A549 (cell line): ENCODE measurements at regions not wholly inside any gene's neighbourhood (a gene's known extent, or its start where the extent isn't known, plus 50 kb on each side); places are given as distances from the start of the nearest gene placed in this dataset.

Experiments
- ATAC-seq, 2 experiments: fragments of 200-7000 bp in 1 of 2; fragments of >200 bp in 1 of 2; cut with Nextera tagmentation in 1 of 2; cut with Tn5 transposase in 1 of 2; 3 replicates each; pipeline versions ENCODE4 v1.8.0 to v1.9.1; 2018 to 2020; ENCODE audit warnings: mild to moderate bottlenecking in 1 of 2, moderate library complexity in 1 of 2
- CTCF ChIA-PET: fragments of 300-600 bp; sonication (Branson Sonifier 250); formaldehyde crosslinking; extraction: SDS; loops from one replicate; lab custom pipeline; 2021; ENCODE audit warnings: antibody characterized with exemption, inconsistent platforms; lab: Yijun Ruan, JAX
- POLR2A ChIA-PET: fragments of 350-600 bp; formaldehyde crosslinking; extraction: SDS; loops from one replicate; lab custom pipeline; 2021; ENCODE audit warnings: antibody characterized with exemption, inconsistent platforms; lab: Yijun Ruan, JAX
- DNase-seq, 2 experiments: peaks; one replicate each; pipeline versions ENCODE4 v3.0.0 to v3.0.0-alpha.2; 2011 to 2016; ENCODE audit warnings: low read depth in 1 of 2, low spot score in 1 of 2
- FAIRE-seq: peaks from 2 replicates; lab custom pipeline; 2011; peaks lifted over from hg19 to GRCh38; lab: Jason Lieb, UNC
- H3K27ac ChIP-seq, 2 experiments: fragments of >200 bp; sonication (Bioruptor Twin); formaldehyde crosslinking; 3 replicates each; pipeline ENCODE4 v1.5.1; 2016 to 2017
- H3K4me1 ChIP-seq: fragments of >200 bp; sonication (Bioruptor Twin); formaldehyde crosslinking; 3 replicates; pipeline ENCODE4 v1.6.1; 2016
- H3K4me2 ChIP-seq: fragments of >200 bp; sonication (Bioruptor Twin); formaldehyde crosslinking; 3 replicates; pipeline ENCODE4 v1.6.1; 2016
- H3K4me3 ChIP-seq: fragments of >200 bp; sonication (Bioruptor Twin); formaldehyde crosslinking; 3 replicates; pipeline ENCODE4 v1.5.1; 2016
- H3K9me3 ChIP-seq: fragments of >200 bp; sonication (Bioruptor Twin); formaldehyde crosslinking; 3 replicates; pipeline ENCODE4 v1.6.1; 2016
- CBX2 ChIP-seq: fragments of 200-600 bp; sonication (generic); IDR thresholded peaks from 2 replicates; pipeline ENCODE4 v1.6.1; 2016; ENCODE audit warnings: low read depth, mild to moderate bottlenecking, borderline replicate concordance
- CBX8 ChIP-seq: fragments of 200-600 bp; sonication (generic); IDR thresholded peaks from 2 replicates; pipeline ENCODE4 v1.6.1; 2016
- CHD2 ChIP-seq: fragments of 150-350 bp; IDR thresholded peaks from 2 replicates; pipeline ENCODE4 v1.6.1; 2014; ENCODE audit warnings: low read length; ENCODE audit not compliant: partially characterized antibody
- EHMT2 ChIP-seq: fragments of 200-600 bp; sonication (generic); IDR thresholded peaks from 2 replicates; pipeline ENCODE4 v1.6.1; 2016; ENCODE audit warnings: antibody characterized with exemption, low read depth, mild to moderate bottlenecking, moderate library complexity
- EP300 ChIP-seq, 2 experiments: fragments of >200 bp; sonication (Bioruptor Twin); formaldehyde crosslinking; IDR thresholded peaks; 2 replicates in 1 of 2; 3 replicates in 1 of 2; pipeline ENCODE4 v1.6.1; 2016 to 2017
- ESRRA ChIP-seq: fragments of 150-350 bp; IDR thresholded peaks from 2 replicates; pipeline ENCODE4 v1.6.1; 2014; ENCODE audit warnings: mild to moderate bottlenecking, low read length, borderline replicate concordance
- FOSB ChIP-seq: fragments of 250-450 bp; sonication (Bioruptor Pico); IDR thresholded peaks from 2 replicates; pipeline ENCODE4 v1.5.0; 2020; ENCODE audit warnings: mild to moderate bottlenecking, moderate library complexity
- HDAC2 ChIP-seq: fragments of 200-600 bp; sonication (generic); IDR thresholded peaks from 2 replicates; pipeline ENCODE4 v1.6.1; 2016
- HEYL ChIP-seq: fragments of 250-450 bp; sonication (Bioruptor Pico); IDR thresholded peaks from 2 replicates; pipeline ENCODE4 v1.8.0; 2021; ENCODE audit warnings: mild to moderate bottlenecking, moderate library complexity
- HOXA7 ChIP-seq: fragments of 250-450 bp; sonication (Bioruptor Pico); IDR thresholded peaks from 2 replicates; pipeline ENCODE4 v1.5.0; 2020; ENCODE audit warnings: mild to moderate bottlenecking, moderate library complexity
- JUN ChIP-seq, 2 experiments: fragments of >200 bp; sonication (Bioruptor Twin); formaldehyde crosslinking; IDR thresholded peaks; 2 replicates in 1 of 2; 3 replicates in 1 of 2; pipeline ENCODE4 v1.6.1; 2016 to 2017
- KDM1A ChIP-seq: fragments of 200-600 bp; sonication (generic); IDR thresholded peaks from 2 replicates; pipeline ENCODE4 v1.6.1; 2016; ENCODE audit warnings: low read depth, mild to moderate bottlenecking
- KDM5A ChIP-seq: fragments of 200-600 bp; sonication (generic); IDR thresholded peaks from 2 replicates; pipeline ENCODE4 v1.6.1; 2016; ENCODE audit warnings: antibody characterized with exemption, mild to moderate bottlenecking
- MAFK ChIP-seq: fragments of 450-650 bp; IDR thresholded peaks from 2 replicates; pipeline ENCODE4 v1.6.1; 2014; ENCODE audit not compliant: partially characterized antibody
- MYC ChIP-seq: IDR thresholded peaks from 2 replicates; pipeline ENCODE4 v1.6.1; 2012; ENCODE audit warnings: mild to moderate bottlenecking, inconsistent platforms, low read length, improper control_type of control experiment, borderline replicate concordance
- NFE2L2 ChIP-seq: fragments of 150-350 bp; conservative IDR thresholded peaks from 2 replicates; pipeline ENCODE4 v1.6.1; 2014; ENCODE audit warnings: low read length
- NR3C1 ChIP-seq: fragments of >200 bp; sonication (Bioruptor Twin); formaldehyde crosslinking; IDR thresholded peaks from 3 replicates; pipeline ENCODE4 v1.6.1; 2017
- POLR2AphosphoS2 ChIP-seq: conservative IDR thresholded peaks from 2 replicates; pipeline ENCODE4 v1.6.1; 2012; ENCODE audit warnings: low read length, improper control_type of control experiment, inconsistent platforms
- RAD21 ChIP-seq, 2 experiments: fragments of >200 bp in 1 of 2; sonication (Bioruptor Twin) in 1 of 2; formaldehyde crosslinking in 1 of 2; IDR thresholded peaks in 1 of 2; conservative IDR thresholded peaks in 1 of 2; 2 replicates in 1 of 2; 3 replicates in 1 of 2; pipeline ENCODE4 v1.6.1; 2012 to 2018; ENCODE audit warnings: inconsistent platforms in 1 of 2
- RCOR1 ChIP-seq: fragments of 150-350 bp; IDR thresholded peaks from 2 replicates; pipeline ENCODE4 v1.6.1; 2014; ENCODE audit warnings: antibody characterized with exemption, low read length, low read depth
- TFCP2L1 ChIP-seq: fragments of 250-450 bp; sonication (Bioruptor Pico); IDR thresholded peaks from 2 replicates; pipeline ENCODE4 v1.5.0; 2021; ENCODE audit warnings: mild to moderate bottlenecking
- TP53 ChIP-seq: fragments of 250-450 bp; sonication (Bioruptor Pico); IDR thresholded peaks from 2 replicates; pipeline ENCODE4 v1.5.0; 2021; ENCODE audit warnings: mild to moderate bottlenecking, moderate library complexity
- ZC3H11A ChIP-seq: fragments of 450-650 bp; IDR thresholded peaks from 2 replicates; pipeline ENCODE4 v1.6.1; 2014; ENCODE audit warnings: antibody characterized with exemption, mild to moderate bottlenecking
- ZNF302 ChIP-seq: fragments of 250-450 bp; sonication (Bioruptor Pico); IDR thresholded peaks from 2 replicates; pipeline ENCODE4 v1.9.0; 2021; ENCODE audit warnings: inconsistent platforms, mild to moderate bottlenecking, moderate library complexity
- ZSCAN20 ChIP-seq: fragments of 250-450 bp; sonication (Bioruptor Pico); IDR thresholded peaks from 2 replicates; pipeline ENCODE4 v1.8.0; 2022; ENCODE audit warnings: mild to moderate bottlenecking, moderate library complexity
- WGBS: methylation state at CpG from one replicate; pipeline ENCODE4 v1.1.6; 2017; ENCODE audit errors: missing lambda C conversion rate; 5-methylcytosine and 5-hydroxymethylcytosine counted together
- TF ChIP-seq, protein P1 (sequence below): fragments of 150-350 bp; IDR thresholded peaks from 2 replicates; pipeline ENCODE4 v1.6.1; 2014; ENCODE audit warnings: low read depth, mild to moderate bottlenecking, low read length
- TF ChIP-seq, protein P2 (sequence below): fragments of >200 bp; sonication (Bioruptor Twin); formaldehyde crosslinking; IDR thresholded peaks from 3 replicates; pipeline ENCODE4 v1.5.1; 2016
- TF ChIP-seq, protein P3 (sequence below): fragments of >200 bp; sonication (Bioruptor Twin); formaldehyde crosslinking; IDR thresholded peaks from 2 replicates; pipeline ENCODE4 v1.6.1; 2016
- TF ChIP-seq, protein P4 (sequence below): IDR thresholded peaks from 2 replicates; pipeline ENCODE4 v1.6.1; 2012
- TF ChIP-seq, protein P5 (sequence below): IDR thresholded peaks from 2 replicates; pipeline ENCODE4 v1.6.1; 2012; ENCODE audit warnings: low read depth, borderline replicate concordance

DNA sequence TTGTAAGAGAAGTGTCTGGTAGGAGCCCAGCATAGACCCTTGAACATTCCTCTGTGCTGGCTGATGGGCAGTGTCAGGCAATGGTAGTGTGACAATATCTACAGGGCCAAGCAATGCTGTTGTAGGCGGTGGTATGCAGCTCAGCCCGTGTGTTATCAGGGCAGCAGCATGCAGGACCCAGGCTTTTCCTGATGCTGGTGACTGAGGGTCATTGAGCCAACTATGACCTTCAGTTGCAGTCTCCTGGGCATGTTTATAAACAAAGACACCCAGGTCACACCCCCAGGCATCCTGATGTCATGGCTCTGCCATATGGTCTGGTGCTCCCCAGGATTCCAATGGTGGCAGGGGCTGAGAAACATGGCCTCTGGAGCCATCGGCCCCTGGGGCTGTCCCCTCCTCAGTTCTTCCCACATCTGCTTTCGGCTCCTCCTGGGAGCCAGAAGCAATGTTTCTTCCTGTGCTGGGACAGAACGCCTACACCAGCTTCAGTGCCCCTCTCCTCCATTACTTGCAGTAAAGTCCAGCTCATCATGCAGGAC is 518.0 kb upstream of the HS6ST1 start:
- 3% methylated on average over 5 of the region's 5 CpGs for WGBS
- H3K4me1 ChIP-seq: no peaks in the 10 kb centered on the region
- no peak overlapping the region for H3K4me3 ChIP-seq
- TF ChIP-seq CBX2 (no peak), EP300 (IDR thresholded peaks at IDR 0.05) (no peak)
- TF ChIP-seq, all 56 proteins: peak for 0
- DNase-seq (no peak), FAIRE-seq (no peak), ATAC-seq (no peak)
- CTCF ChIA-PET: no interaction called here
- Histone ChIP-seq H3K27ac (no peak overlapping the region), H3K9me3 (no peaks in the 10 kb centered on the region), H3K4me2 (no peak overlapping the region)
- POLR2A ChIA-PET: no interaction called here

DNA sequence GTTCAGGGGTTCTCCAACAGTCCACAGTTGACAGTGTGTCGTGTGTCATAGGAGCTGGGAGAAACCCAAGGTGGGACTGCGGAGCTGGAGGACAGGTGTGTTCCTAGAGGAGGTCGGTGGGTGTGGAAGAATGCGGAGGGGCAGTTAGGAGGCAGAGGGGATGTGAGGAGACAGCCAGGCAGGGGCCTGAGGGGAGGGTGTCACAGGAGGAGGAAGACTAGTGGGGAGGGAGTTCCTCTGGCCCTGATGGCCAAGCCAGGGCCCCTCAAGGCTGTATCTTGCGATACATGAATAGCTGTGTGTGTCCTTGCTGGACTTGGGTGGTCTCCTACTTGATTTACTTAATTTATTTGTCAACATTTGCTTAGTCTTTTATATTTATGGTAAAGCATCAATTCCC is 519.6 kb upstream of the HS6ST1 start:
- ChIA-PET POLR2A (no interaction called here), CTCF (no interaction called here)
- Histone ChIP-seq H3K4me1 (no peaks in the 10 kb centered on the region), H3K4me2 (no peak overlapping the region), H3K4me3 (no peak overlapping the region), H3K9me3 (no peaks in the 10 kb centered on the region), H3K27ac (no peak overlapping the region)
- no peak for FAIRE-seq
- WGBS: 3% methylated on average over 5 of the region's 5 CpGs
- no peak for ATAC-seq
- TF ChIP-seq CHD2 (no peak), TFCP2L1 (no peak), NFE2L2 (no peak), RAD21 (conservative IDR thresholded peaks at IDR 0.05 in 1 of 2, IDR thresholded peaks at IDR 0.05 in 1 of 2) (no peak), CBX8 (no peak), ZC3H11A (no peak), JUN (IDR thresholded peaks at IDR 0.05) (no peak), MYC (no peak), EP300 (IDR thresholded peaks at IDR 0.05) (no peak), NR3C1 (no peak), HEYL (no peak), TP53 (CRISPR knock-in tag) (no peak), HOXA7 (CRISPR knock-in tag) (no peak), ZNF302 (CRISPR knock-in tag) (no peak), HDAC2 (no peak), MAFK (no peak)
- TF ChIP-seq, protein P1, sequence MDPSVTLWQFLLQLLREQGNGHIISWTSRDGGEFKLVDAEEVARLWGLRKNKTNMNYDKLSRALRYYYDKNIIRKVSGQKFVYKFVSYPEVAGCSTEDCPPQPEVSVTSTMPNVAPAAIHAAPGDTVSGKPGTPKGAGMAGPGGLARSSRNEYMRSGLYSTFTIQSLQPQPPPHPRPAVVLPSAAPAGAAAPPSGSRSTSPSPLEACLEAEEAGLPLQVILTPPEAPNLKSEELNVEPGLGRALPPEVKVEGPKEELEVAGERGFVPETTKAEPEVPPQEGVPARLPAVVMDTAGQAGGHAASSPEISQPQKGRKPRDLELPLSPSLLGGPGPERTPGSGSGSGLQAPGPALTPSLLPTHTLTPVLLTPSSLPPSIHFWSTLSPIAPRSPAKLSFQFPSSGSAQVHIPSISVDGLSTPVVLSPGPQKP: no peak
- TF ChIP-seq, protein P2, sequence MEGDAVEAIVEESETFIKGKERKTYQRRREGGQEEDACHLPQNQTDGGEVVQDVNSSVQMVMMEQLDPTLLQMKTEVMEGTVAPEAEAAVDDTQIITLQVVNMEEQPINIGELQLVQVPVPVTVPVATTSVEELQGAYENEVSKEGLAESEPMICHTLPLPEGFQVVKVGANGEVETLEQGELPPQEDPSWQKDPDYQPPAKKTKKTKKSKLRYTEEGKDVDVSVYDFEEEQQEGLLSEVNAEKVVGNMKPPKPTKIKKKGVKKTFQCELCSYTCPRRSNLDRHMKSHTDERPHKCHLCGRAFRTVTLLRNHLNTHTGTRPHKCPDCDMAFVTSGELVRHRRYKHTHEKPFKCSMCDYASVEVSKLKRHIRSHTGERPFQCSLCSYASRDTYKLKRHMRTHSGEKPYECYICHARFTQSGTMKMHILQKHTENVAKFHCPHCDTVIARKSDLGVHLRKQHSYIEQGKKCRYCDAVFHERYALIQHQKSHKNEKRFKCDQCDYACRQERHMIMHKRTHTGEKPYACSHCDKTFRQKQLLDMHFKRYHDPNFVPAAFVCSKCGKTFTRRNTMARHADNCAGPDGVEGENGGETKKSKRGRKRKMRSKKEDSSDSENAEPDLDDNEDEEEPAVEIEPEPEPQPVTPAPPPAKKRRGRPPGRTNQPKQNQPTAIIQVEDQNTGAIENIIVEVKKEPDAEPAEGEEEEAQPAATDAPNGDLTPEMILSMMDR: no peak
- TF ChIP-seq, protein P3, sequence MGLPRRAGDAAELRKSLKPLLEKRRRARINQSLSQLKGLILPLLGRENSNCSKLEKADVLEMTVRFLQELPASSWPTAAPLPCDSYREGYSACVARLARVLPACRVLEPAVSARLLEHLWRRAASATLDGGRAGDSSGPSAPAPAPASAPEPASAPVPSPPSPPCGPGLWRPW: no peak
- no peak for DNase-seq

DNA sequence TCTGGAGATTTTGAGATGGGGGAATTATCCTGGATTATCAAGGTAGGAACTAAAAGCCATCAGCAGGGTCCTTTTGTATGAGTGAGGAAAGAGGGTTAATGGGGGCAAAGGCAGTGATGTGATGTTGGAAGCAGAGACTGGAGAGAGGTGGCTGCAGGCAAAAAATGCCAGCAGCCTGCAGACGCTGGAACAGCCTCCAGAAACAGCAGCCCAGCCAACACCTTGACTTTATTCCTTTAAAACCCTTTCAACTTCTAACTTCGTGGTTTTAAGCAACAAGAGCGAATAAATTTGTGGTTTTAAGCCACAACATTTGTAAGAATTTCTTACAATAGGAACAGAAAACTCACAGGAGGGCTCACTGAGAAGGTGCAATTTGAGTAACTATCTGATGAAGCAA is 523.1 kb upstream of the HS6ST1 start:
- 0% methylated on average over 3 of the region's 3 CpGs for WGBS
- no peaks in the 10 kb centered on the region for H3K4me1 ChIP-seq
- FAIRE-seq: no peak
- TF ChIP-seq ZSCAN20 (CRISPR knock-in tag): no peak
- no peak for TF ChIP-seq RCOR1
- TF ChIP-seq, protein P1: no peak
- TF ChIP-seq ESRRA: no peak
- TF ChIP-seq ZC3H11A: no peak
- TF ChIP-seq EHMT2: no peak
- TF ChIP-seq KDM1A: no peak
- TF ChIP-seq MAFK: no peak
- TF ChIP-seq, protein P4, sequence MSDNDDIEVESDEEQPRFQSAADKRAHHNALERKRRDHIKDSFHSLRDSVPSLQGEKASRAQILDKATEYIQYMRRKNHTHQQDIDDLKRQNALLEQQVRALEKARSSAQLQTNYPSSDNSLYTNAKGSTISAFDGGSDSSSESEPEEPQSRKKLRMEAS: no peak
- no peak for TF ChIP-seq FOSB
- TF ChIP-seq KDM5A: no peak
- TF ChIP-seq CBX8: no peak
- no peak for TF ChIP-seq MYC
- TF ChIP-seq POLR2AphosphoS2: no peak
- no peak for TF ChIP-seq ZNF302 (CRISPR knock-in tag)
- no peak for TF ChIP-seq RAD21 (conservative IDR thresholded peaks at IDR 0.05 in 1 of 2, IDR thresholded peaks at IDR 0.05 in 1 of 2)
- TF ChIP-seq, protein P5, sequence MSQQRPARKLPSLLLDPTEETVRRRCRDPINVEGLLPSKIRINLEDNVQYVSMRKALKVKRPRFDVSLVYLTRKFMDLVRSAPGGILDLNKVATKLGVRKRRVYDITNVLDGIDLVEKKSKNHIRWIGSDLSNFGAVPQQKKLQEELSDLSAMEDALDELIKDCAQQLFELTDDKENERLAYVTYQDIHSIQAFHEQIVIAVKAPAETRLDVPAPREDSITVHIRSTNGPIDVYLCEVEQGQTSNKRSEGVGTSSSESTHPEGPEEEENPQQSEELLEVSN: no peak
- ATAC-seq: no peak
- H3K27ac ChIP-seq: no peak overlapping the region
- DNase-seq: no peak
- ChIA-PET CTCF (no interaction called here), POLR2A (no interaction called here)
- no peaks in the 10 kb centered on the region for H3K9me3 ChIP-seq
- no peak overlapping the region for H3K4me3 ChIP-seq
- no peak overlapping the region for H3K4me2 ChIP-seq
